GM19240 (cell line): ENCODE measurements at regions not wholly inside any gene's neighbourhood (a gene's known extent, or its start where the extent isn't known, plus 50 kb on each side); places are given as distances from the start of the nearest gene placed in this dataset.

Experiments used
- DNase-seq: peaks from one replicate; pipeline ENCODE4 v3.0.0; 2011; ENCODE audit warnings: low spot score; ENCODE audit not compliant: insufficient read length

DNA sequence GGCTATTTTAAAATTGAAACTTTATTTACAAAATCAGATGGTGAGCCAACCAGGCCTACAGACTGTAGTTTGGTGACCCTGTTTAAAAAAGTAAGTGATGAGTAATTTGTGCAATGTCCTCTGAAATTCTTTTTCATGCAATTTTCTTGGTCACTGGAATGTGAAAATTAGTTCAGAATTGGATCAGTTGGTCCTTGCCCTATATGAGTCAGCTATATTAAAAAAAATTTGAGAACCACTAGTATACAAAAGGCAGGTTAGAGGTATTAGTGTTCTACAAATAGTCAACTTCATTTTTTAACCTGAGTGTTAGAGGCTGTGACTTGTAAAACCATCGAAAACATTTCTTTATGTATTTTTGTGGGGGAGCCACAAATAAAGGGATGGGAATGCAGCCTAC lies 91.1 kb upstream of the NXPH2 start:
- DNase-seq, result no peak

DNA sequence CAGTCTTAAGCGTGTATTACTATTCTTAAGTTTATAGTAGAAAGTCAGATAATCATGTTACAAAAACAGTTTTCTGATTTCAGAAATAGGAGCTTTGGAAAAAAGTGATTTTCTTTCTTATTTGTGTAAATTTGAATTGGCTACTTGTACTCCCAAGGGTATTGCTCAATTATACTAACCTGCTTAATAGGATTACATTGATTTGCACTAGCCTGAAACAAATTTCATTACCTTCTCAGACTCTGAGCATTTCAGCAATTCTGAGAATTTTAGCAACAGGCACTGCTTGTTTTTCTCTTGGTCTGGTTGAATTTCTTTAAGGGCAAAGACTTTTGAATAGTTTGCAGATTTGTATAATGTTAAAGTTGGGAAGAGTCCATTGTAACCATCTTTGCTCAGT lies 87.2 kb upstream of the NXPH2 start:
- no peak for DNase-seq

DNA sequence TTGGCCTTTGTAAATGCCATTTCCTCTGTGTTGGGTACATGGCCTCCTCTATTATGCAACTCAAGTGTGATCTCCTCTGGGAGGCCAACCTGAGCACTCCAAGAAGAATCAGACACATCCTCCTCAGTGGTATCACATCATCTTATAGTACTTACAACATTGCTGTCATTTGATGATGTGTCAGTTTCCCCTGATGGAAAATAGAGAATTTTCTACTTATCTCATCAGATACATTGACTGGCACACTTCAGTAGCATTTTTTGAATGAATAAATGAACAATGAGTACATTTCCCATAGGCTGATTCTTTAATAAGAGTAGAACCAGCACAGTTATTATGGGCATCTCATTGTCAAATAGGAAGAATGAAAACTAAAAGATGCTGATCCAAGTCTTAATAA lies 86.6 kb upstream of the NXPH2 start:
- DNase-seq, result no peak

GRCh38 chr2:138853761-138854160 lies 73.6 kb upstream of the NXPH2 start:
- DNase-seq, result no peak

DNA sequence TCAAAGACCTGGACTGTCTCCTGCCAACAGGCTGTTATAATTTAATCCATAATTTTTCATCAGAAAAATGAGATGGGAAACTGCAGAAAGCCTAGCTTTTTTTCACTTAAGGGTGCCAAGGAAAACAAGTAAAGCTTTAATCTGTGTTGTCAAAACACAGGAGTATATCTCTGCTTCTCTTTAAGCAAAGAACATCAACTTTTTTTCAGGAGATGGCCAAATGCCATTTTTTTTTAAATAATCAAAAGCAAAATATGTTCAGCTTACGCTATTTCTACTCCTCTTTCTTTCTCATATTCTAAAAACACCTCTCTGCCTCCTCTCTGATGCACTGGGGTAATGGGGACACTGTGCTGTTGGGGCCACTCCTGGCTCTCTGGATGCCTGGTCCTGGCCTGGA lies 73.1 kb upstream of the NXPH2 start:
- DNase-seq, result no peak

DNA sequence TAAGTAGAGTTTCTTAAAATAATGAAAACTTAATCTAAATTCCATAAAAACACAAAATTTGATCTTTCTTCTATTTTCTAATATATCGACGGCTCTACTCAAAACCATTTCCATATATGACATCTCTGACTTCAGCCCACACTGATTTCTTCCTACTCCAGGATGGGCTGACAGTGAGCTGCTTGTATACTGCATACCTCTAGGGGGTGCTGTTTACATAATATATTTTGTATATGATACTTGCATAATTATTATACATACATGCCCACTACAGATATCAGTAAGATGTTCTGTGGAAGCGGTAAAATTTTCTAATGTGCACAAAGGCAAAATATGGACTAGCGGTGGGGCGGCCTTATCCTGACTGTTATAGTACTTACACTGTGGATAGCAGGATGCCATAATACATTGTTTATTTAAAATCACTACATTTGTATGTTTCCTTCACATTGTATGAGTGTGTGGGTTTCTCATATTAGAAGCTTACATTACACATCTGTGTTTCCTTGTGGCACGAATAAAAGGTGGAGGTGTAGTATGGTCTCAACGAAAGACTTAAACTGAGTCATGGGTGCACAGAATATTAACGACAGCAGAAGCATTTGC lies 66.1 kb upstream of the NXPH2 start:
- peak; percentile 11 for DNase-seq

DNA sequence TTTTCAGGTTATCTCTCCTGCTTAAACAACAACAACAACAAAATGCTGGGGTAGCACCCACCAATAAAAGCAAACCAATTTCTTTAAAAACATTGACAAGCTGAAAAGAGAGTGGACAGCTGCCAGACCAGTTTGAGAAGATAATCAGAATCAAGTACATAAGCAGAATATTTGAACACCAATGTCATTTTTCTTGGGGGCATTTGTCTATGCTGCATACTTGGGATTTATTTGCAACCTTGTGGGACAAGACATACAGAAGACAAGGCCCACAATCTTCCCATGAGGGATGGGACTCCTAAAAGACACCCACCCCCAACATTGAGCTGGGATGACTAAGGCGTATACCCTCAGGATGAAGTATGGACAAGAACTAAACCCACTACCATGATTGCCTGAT lies 62.2 kb upstream of the NXPH2 start:
- DNase-seq, result no peak

DNA sequence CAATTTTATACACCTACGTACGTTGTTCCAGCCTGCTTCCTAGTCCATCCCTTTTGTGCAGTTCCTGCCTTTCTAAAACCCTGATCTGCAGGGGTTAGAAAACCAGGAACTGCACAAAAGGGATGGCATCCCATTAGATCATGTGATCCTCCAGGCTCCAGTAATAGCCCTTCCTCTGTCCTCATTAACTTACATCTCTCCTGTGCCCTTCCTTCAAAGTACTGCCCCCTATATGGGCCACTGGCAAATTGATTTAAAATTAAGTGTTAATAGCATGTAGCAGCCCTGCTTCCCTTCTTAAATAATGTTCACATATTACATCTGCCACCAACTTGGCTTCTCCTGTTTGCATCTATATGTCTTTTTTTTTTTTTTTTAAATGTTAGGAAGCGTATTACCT lies 61.3 kb upstream of the NXPH2 start:
- no peak for DNase-seq

GRCh38 chr2:138838851-138839620 lies 58.8 kb upstream of the NXPH2 start:
- no peak for DNase-seq

DNA sequence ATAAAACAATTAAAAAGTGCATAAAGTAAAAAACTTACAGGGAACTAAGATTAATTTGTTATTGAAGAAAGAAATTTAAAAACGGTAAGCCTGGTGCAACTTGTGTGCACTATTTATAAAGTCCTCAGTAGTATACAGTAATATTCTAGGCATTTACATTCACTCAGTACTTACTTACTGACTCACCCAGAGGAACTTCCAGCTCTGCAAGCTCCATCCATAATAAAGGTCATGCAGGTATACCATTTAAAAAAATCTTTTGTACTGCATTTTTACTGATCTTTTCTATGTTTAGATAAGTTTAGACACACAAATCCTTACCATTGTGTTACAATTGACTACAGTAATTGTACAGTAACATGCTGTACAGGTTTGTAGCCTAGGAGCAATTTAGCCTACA lies 51.5 kb upstream of the NXPH2 start:
- DNase-seq, result no peak

GRCh38 chr2:138831154-138831553 lies 51.0 kb upstream of the NXPH2 start:
- DNase-seq, result no peak

DNA sequence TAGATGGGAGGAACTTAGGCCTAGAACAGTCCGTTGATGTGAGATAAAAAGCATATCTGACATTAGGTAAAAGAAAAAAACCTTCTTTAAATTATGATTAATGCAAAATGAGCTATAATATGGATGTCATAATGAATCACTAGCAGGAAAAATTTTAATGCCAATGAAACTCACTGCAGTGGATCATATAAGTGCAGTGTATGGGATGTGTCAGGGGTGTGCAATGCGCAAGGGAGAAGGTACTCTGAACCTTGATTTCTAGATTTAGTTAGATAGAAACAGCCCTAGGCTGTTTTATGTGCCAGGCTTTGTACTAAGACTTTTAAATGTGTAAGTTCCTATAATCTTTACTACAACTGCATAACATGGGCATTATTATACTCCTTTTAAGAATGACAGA lies 50.4 kb upstream of the NXPH2 start:
- no peak for DNase-seq
